Iris pigment epithelial cell (primary cell): ENCODE measurements at regions not wholly inside any gene's neighbourhood (a gene's known extent, or its start where the extent isn't known, plus 50 kb on each side); places are given as distances from the start of the nearest gene placed in this dataset.

Experiments used
- DNase-seq: peaks from one replicate; pipeline ENCODE4 v3.0.0-alpha.2; 2011; ENCODE audit warnings: low read depth

DNA sequence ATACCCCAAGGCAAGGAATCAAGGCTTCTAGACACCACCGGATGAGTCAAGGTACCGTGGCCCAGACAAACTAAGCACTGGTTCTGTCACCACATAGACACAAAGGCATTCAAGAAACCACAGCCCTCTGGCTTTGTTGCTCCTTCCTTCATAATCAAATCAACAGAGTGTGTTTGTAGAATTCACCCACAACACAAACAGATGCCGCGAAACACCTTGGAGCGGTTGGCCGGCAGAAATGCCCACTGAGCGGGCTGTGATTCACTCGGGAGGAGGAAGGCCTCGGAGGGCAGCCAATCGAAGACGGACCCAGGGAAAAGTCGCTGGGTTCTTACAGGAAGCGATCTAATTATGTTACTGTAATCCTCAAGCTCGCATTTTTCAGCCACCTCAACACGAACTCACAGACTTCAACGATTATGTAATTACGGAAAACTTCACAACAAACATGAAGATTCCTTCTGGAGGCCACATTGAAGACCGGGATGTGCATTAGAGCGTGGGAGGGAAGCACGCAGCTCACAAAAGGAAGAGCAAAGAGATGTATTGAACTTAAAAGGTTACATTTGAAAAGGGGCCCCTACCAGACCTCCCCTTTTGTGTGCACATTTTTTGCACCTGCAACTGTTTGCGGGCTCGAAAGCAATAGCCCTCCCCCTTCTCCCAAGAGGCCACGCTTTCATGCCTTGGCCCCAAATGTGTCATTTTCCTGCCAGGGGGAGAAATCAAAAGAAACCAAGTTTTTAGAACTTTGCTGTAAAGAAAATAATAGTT is 184.7 kb upstream of the PREP start:
- DNase-seq, result peak; percentile 47

DNA sequence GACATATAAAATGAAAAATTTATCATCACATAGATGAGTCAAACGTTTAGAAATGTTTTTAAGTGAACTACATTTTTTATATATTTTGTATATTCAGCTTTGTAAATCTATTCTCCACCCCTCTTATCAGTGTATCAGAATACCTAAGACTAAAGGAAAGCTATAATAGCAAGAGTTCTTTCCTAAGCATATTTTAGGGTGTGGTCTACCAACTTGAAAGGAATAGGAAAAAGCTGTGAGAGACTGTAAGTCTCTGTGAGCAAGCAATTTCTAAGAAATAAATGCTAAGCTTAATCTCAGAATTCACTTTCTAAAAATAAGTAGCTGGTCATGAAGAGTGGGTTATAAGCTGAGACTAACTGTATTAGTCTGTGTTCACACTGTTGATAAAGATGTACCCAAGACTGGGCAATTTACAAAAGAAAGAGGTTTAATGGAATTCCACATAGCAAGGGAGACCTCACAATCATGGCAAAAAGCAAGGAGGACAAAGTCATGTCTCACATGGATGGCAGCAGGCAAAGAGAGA is 175.4 kb upstream of the PREP start:
- DNase-seq, result no peak

DNA sequence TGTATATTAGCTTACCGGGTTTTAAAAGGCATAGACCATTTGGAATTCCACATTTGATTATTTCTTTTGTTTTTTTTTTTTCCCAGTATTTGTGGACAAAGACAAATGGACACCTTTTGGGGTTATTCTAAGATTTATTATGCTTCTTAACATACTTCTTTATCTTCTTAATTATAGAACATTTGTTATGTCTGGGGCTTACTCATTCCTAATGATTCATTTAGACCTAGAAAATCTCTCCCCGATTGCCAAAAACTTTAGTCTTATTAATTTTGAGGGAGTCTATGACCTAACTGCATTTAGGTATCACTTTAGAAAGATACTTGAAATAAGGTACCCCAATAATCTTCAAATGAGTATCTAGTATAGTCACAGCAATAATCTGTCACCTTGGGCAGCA is 170.7 kb upstream of the PREP start:
- DNase-seq, result no peak

DNA sequence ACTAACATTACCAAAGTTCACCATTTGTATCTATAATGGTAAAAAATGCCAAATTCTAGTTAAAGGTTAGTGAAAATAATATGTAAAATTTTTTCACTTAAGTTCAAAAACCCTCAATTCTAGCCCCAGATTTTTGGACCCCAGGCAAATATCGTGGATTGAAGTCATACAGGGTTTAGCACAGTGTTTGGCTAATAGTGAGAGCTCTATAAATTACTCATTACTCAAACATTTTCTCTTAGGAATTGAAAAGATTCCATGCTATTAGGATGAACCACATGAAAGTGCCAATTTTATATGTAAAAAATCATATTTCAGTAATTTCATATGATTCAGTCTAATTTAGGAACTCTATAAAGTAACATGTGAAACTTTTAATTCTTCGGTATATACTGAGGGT is 170.3 kb upstream of the PREP start:
- DNase-seq, result no peak

DNA sequence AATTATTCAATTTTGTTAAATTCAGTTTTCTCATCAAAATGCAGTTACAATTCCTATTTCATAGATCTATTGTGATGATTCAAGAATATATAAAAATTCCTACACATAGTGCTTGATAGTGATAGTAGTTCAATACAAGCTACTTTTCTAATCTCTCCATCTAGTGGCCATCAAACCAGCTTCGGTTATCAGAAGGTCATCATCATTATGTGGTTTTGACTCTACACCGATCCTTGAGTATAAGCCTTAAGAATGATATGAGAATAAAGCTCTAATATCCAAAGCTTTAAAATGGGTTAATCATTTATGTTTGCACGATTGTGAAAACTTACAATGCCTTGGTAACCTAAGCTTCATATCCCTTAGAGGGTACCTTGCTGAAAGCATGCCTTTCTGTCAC is 167.5 kb upstream of the PREP start:
- no peak for DNase-seq

DNA sequence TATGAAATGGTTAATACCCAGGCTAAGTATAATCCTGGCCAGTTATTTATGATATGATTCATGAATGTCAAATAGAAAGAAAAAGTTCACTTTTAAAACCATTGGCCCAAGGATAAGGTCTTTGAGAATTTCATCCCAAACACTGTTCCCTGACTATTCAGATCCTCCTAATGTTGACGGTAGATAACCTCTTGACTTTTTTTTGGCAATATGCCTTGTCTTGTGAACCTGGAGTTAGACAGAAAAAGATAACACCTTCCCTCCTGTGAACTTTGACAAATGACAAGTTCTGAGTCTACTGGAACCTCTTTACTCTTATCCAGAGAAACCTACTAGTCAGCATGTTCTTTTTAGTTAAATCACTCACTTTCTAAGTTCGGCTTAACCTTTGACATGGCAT is 166.8 kb upstream of the PREP start:
- no peak for DNase-seq

DNA sequence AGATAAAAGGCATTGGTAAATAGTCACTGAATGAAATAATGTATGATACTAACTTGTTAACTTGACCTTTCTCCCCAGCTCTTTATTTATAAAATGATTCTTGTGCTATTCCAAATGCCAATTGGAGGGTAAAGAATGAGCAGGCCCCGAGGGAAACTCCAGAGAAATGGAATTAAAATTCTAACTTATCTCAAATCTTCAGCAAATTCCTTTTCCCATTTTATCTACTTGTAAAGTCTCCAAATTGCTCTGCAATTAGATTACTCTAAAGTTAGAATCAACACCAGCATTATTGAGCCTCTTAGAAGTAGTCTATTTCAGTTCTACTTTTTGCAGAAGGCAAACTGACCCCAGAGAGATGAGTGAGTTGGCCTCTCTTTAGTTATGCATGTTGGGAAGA is 165.9 kb upstream of the PREP start:
- no peak for DNase-seq

DNA sequence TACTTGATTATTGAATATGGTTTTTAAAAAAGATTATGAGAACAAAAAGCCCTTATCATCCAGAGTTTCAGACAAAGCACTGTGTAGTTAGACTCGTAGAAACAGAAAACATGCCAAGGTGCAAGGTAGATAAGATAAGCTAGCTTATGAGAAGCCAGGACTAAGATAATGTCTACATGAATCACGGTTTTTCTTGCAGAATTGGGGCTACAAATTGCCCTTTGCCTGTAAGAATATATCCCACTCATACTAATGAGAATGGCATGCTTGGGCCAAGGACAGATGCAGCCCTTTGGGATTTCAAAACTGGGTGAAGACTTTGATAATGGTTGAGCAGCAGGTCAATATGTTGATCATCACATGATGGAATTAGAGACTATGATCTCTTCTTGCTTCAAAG is 165.3 kb upstream of the PREP start:
- no peak for DNase-seq

DNA sequence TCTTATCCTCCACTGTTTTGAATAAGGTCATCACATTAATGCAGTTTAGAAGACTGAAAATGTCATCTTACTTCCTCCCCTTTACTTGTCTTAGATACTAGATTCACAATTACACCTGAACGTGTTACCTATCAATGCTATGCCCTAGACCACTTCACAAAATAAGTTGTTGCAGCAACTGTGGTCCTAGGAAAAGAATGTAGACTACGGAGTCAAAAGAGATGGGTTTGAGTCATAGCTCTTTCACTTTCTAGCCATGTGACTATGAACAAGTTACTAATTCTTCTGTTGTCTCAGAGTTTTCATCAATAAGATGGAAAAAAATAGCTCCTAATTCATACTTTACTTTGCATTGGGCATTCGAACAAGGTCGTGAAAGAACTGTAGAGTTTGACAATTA is 164.3 kb upstream of the PREP start:
- DNase-seq, result no peak

DNA sequence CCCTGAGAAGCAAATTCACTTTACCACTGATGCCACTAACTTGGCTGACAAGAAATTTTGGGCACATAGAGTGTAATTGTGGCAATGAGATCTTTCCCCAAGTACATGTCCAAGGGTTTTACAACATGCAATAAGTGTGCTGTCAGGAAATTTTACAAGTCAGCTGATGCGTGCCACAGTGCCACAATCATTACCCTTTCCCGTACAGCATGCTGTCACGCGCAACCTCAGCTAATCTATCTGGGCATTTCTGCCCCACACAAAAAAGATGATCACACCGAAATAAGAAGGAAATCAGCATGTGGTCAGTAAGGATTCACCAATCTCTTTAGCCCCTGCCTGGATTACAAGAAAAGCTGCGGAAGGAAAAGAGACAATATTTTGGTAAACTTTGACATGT is 163.6 kb upstream of the PREP start:
- no peak for DNase-seq

DNA sequence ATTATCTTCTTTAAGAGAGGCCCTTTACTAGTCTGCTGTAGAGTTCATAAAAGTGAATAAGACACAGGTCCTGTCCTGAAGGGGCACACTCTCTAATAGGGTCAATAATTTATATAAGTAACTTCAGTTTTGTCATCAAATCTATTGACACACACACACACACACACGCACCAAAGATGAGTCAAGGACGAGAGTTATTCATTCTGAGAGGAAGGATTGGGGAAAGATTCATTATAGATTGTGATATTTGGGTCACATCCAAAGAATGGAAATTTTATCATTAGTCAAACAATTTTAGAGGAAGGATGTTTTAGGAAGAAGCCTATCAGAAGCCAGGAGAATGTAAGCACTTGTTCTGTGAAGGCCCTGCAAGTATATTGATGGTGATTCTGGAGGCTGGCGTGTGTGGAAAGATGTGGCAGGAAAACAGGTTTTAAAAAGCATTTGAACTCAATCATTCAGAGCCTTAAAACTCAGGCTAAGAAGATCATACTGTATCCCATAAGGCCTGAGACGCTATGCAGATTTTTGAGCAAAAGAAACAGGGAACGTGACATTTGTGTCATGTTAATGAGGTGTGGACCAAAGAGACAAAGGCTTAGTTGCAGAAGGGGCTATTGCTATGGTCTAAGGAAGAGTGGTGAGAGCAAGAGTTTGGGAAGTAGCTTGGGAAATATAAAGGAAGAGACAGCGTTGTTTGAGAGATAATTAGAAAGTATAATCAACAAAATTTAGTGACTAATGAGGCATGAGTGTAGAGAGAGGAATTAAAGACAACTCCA is 161.4 kb upstream of the PREP start:
- DNase-seq, result no peak

DNA sequence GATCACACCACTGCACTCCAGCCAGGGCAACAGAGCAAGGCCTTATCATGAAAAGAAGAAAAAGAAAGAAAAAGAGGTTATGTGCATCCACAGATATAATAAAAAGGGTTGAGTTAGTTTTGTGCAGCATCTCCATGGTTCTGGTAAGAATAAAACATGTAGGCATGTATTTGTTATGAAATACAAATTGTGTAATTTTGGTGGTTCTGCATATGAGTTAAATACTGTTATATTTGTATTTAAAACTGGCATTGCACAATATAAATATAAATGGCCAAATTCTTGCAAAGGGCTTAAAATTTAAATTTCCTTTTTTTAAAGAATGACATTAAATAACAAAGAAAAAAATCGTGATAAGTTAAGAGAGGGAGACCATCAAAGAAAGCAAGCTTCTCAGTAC is 159.1 kb upstream of the PREP start:
- no peak for DNase-seq

DNA sequence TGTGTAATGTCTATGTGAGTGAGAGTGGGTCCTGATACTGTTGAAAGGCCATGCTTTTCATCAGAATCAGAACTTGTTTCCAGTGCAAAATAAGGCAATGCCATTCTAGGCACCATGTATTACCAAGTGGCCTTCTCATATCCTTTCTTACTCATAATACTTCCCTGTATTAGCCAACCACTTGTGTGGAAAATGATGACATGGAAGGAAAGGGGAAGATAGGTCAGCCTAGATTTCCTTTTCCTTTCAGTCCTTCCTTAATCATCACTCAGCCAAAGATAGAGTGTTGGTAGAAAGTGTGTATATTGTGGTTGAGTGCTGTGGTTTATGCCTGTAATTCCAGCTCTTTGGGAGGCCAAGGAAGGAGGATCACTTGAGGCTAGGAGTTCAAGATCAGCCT is 158.6 kb upstream of the PREP start:
- DNase-seq, result no peak

DNA sequence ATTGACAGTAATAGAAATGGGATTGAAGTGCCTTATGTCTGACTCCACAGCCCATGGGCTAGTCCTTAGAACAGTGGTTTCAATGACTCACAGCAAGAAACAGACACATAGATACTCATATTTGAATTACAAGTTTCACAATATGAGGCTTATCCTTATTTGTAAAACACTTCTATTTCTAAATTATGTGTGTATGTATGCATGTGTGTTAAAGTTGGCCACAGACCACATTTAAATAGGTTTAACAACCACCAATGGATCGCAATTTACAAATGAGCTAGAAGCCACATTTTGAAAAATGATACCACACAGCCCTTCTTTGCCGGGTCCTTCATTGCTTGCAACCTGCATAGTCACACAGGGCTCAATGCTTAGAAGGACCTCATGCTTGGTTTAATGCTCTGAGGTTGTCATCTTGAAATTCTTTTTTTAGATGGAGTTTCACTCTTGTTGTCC is 157.8 kb upstream of the PREP start:
- peak; percentile 74 for DNase-seq

DNA sequence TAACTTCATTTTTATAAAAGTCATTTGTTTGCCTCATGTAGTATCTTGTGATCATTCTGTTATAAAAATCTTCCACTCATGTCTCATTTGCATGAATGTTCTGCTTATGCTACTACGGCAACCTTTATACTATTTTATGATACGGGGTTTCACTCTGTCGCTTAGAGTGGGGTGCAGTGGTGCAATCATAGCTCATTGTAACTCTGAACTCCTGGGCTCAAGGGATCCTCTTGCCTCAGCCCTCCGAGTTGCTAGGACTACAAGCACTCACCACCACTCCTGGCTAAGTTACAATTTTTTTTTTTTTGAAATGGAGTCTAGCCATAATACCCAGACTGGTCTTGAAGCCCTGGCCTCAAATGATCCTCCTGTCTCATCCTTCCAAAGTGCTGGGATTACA is 154.4 kb upstream of the PREP start:
- no peak for DNase-seq

DNA sequence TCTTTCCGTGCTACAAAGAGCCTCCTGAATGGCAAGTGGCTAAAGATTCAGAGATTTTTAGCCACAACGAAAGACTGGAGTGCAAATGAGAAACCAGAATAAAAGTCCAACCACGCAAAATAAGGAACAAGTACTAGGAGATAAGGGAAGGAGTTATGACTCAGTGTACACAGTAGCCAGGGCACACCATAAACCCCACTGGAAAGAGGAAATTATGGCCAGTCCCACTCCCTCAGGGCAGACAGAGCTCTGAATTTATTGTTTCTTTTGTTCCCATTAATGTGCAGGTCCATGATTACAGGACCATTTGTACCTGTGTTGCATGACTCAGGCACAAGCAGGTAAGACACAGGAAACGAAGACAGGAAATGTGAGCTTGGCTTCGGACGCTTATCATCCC is 150.3 kb upstream of the PREP start:
- DNase-seq, result no peak

DNA sequence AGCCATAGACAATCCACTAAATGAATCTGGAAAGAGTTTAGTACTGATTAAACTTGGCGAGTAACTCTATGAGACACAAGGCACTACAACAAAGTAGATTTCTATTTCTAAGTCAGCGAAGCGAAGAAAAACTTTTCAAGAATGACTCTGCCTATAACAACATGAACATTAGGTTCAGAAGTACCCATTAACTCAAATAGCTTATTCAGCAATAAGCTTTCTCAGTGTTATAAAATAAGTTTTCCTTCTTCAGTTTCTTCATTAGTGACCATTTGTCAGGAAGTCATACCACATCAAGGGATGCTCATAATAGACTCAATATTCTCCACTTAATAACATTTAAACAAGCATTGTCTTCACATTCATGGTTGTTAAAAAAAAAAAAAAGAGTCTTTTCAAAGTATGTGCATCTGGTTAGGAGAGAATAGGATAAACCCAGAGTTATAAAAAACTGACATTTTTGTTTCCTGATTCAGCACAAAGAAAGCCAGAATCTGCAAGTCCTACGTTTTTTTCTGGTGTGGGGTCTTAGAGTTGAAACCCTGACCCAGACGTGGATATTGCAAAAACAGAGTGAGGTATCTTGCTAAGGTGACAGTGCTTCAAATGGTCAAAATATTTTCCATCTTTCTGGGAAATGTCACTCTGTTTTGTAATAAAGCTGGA is 148.2 kb upstream of the PREP start:
- DNase-seq, result no peak

DNA sequence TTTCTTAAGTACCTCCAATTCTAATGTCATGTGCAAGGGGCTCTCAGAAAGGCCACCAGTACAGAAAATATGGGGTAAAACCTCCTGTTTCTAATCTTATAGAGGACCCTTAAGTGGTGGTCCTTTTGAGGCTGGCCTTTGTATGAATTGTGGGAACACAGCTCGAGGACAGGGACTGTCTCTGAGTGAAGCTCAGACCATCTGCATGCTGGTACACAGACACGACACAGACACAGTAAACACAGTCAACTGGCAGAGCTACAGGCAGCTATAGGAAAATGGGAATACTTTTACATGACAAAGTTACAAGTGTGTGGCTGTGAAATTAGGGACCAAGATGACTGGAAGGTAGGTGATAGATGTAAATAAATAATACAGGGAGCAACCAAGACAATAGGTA is 143.9 kb upstream of the PREP start:
- no peak for DNase-seq

DNA sequence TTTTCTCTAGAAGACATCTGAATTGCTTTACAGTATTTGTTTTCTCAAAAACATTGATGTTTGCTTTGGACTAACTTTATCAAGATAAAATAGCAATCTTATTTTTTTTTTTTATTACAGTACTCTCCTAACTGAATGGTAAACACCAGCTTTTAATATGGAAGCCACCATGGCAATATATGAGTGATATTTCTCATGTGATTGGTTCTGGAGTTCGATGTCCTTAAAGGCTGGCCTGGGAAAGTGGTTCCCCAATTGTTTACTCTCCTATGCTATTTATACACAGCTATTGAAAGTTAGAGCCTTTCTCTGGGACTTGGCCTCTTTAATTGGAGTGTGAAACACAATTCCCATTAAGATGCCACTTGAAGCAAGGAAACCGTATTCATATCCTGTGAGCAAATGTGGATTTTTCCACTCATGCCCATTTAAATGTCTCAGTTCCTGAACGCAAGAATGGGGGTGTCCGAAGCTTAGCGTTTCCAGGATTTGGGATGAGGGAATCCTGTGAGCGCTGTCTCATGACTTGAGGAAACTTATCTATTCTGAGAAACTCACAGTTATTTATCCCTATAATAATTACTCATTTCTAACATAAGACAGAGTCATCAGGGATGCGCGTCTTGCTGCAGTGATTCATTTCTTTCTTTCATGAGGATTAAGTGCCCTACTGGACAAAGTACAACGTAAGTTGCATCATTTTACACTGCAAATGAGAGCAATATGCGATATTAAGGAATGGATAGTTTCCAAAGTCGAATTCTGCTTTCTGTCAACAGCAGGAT is 143.3 kb upstream of the PREP start:
- peak; percentile 85 for DNase-seq

DNA sequence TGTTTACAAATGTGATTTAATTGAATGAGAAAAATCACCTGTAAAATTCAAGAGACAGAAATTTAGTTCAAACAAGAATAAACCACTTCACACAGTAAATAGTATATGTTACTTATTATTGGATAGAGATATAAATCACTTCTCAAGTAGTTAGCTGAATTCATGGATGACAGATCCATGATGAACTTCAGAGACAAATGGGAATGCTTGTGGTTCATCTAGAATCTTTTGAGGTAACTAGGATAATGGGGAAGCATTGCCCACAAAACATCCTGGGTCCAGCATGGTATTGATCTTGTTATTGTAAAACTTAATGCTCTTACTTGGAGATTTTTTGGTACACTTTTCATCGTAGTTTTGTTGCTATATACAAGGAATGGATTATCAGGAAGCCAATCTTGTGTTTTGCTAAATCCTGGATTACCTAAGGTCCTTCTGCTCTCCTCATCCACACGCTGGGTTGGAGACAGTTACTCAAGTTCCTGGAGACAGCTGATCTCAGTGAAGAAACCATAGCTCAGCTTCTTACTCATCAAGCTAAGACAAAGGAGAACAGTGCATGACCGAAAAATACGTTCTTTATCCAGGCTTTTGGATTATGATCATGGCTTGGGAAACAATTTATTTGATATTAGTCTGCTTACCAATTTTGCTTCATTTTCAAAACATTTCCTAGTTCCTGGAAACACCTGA is 142.5 kb upstream of the PREP start:
- DNase-seq, result peak; percentile 60

DNA sequence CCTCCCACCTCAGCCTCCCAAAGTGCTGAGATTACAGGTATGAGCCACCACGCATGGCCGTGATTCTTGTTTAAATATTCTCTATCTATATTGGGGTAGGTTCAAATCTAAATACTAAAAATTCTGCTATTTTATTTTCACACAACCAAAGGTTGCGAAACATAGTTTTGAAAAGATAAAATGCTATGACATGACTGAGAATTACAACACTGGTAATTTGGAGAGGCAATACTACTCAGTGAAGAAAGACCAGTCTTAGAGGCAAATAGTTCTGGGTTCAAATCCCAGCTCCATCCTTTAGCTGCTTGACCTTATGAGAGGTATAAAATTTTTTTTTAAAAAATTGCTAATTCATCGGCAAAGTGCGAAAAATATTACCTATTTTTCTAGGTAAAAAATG is 137.0 kb upstream of the PREP start:
- peak; percentile 28 for DNase-seq
